ENCODE measurements at regions not wholly inside any gene's neighbourhood (a gene's known extent, or its start where the extent isn't known, plus 50 kb on each side); places are given as distances from the start of the nearest gene placed in this dataset.

DNA sequence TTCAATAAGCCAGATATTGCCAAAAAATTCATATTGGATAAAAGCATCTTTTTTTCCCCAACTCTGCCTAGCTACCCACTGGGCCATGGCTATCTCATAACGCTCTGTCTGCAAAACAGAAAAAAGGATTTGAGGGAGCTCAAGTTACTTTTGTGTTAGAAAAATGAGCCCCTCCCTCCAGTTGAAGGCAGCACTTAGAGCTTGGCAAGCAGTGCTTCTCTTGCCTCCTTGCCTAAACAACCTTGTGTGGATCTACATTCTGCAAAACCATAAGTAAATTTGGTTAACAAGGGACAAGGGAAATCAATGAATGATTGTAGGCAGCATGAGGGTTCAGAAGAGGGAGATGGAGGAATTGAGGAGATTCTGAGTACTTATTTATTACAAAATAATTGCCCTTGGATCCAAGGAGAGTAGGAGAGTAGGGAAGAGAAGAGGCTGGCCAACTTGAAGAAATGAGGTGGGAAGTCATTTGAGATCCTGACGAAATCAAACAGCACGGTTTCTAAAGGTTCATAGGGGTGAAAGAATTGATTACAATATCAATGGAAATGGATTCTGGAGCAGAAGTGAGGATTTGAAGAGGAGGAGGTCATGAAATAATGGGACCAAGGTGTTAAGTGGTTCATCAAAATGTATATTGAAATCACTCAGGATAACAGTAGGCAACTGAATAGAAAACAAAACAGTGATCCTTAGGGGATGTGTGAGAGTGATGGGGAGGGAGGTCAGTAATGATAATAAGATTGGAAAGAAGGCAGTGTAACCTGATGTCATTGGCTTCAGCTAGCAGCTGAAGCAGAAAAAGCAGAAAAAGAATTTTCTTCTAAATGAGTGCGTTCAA is 434.8 kb upstream of the IGFBP7 start:
- TF ChIP-seq, protein P1, sequence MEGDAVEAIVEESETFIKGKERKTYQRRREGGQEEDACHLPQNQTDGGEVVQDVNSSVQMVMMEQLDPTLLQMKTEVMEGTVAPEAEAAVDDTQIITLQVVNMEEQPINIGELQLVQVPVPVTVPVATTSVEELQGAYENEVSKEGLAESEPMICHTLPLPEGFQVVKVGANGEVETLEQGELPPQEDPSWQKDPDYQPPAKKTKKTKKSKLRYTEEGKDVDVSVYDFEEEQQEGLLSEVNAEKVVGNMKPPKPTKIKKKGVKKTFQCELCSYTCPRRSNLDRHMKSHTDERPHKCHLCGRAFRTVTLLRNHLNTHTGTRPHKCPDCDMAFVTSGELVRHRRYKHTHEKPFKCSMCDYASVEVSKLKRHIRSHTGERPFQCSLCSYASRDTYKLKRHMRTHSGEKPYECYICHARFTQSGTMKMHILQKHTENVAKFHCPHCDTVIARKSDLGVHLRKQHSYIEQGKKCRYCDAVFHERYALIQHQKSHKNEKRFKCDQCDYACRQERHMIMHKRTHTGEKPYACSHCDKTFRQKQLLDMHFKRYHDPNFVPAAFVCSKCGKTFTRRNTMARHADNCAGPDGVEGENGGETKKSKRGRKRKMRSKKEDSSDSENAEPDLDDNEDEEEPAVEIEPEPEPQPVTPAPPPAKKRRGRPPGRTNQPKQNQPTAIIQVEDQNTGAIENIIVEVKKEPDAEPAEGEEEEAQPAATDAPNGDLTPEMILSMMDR (IDR thresholded peaks at IDR 0.05; ENCODE audit: extremely low read depth in 1 of 2, insufficient read depth in 1 of 2, low read depth in 1 of 2, low read length in 2 of 2) = no peak
- TF ChIP-seq, protein P2, sequence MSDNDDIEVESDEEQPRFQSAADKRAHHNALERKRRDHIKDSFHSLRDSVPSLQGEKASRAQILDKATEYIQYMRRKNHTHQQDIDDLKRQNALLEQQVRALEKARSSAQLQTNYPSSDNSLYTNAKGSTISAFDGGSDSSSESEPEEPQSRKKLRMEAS (IDR thresholded peaks at IDR 0.05; ENCODE audit: insufficient read depth, insufficient read length) = no peak
- no peak for TF ChIP-seq POLR2A (IDR thresholded peaks at IDR 0.05; ENCODE audit: low read depth, low read length)
- TF ChIP-seq POLR2AphosphoS5 (IDR thresholded peaks at IDR 0.05; ENCODE audit: insufficient read depth, low read depth, low read length) = no peak
- no peak for TF ChIP-seq EZH2 (IDR thresholded peaks at IDR 0.05; ENCODE audit: borderline replicate concordance, low read depth, low read length, severe bottlenecking)
- no peak for TF ChIP-seq MYC (IDR thresholded peaks at IDR 0.05; ENCODE audit: low read depth, low read length)
- no peak for TF ChIP-seq JUN (IDR thresholded peaks at IDR 0.05; ENCODE audit: borderline replicate concordance, insufficient read depth, insufficient read length, low read depth)
- TF ChIP-seq FOS (IDR thresholded peaks at IDR 0.05; ENCODE audit: borderline replicate concordance, insufficient read depth, low read length) = no peak
- no peak for TF ChIP-seq GATA2 (IDR thresholded peaks at IDR 0.05; ENCODE audit: insufficient read depth, insufficient read length, low read depth, low read length)

Data from endothelial cell of umbilical vein (primary cell).